Body of pancreas (tissue), 4 donors: ENCODE measurements at regions not wholly inside any gene's neighbourhood (a gene's known extent, or its start where the extent isn't known, plus 50 kb on each side); places are given as distances from the start of the nearest gene placed in this dataset.

Source experiments
- POLR2A ChIP-seq, 3 donors: fragments of 450-650 bp; IDR thresholded peaks; one replicate each; pipeline ENCODE4 v1.6.1; 2016; ENCODE audit warnings: antibody characterized with exemption in 3 of 3, mild to moderate bottlenecking in 2 of 3
- TF ChIP-seq, protein P1 (sequence below), 7 experiments: fragments of 450-650 bp in 4 of 7; fragments of 200-600 bp in 3 of 7; sonication (generic) in 3 of 7; IDR thresholded peaks; one replicate each; pipeline ENCODE4 v1.5.1; 2016 to 2019; ENCODE audit warnings: antibody characterized with exemption in 7 of 7

DNA sequence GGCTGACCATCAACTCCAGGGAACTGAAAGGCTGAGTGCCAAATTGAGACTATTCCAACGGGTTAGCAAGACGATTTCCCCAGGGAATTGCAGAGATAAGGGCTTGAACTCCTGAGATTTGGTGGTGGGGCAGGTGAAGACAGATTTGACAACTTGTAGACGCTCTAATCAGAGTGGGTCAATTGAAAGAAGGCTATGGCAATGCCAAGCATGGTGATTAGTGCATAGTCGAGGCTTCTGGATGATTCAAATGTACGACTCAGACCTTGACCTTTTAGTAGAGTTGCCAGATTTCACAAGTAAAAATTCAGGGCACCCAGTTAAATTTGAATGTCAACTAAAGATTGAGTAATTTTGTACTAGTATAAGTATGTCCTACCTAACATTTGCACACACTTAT, 302.1 kb upstream of the SPAG17 start:
- TF ChIP-seq, protein P1, sequence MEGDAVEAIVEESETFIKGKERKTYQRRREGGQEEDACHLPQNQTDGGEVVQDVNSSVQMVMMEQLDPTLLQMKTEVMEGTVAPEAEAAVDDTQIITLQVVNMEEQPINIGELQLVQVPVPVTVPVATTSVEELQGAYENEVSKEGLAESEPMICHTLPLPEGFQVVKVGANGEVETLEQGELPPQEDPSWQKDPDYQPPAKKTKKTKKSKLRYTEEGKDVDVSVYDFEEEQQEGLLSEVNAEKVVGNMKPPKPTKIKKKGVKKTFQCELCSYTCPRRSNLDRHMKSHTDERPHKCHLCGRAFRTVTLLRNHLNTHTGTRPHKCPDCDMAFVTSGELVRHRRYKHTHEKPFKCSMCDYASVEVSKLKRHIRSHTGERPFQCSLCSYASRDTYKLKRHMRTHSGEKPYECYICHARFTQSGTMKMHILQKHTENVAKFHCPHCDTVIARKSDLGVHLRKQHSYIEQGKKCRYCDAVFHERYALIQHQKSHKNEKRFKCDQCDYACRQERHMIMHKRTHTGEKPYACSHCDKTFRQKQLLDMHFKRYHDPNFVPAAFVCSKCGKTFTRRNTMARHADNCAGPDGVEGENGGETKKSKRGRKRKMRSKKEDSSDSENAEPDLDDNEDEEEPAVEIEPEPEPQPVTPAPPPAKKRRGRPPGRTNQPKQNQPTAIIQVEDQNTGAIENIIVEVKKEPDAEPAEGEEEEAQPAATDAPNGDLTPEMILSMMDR (IDR thresholded peaks at IDR 0.05), result no peak
- no peak for TF ChIP-seq POLR2A (IDR thresholded peaks at IDR 0.05)
